SH-SY5Y (cell line): ENCODE measurements at regions not wholly inside any gene's neighbourhood (a gene's known extent, or its start where the extent isn't known, plus 50 kb on each side); places are given as distances from the start of the nearest gene placed in this dataset.

ENCODE experiments used
- GATA2 ChIP-seq: IDR thresholded peaks from 2 replicates; pipeline ENCODE4 v1.6.1; 2011; ENCODE audit warnings: mild to moderate bottlenecking, low read depth, low read length
- GATA3 ChIP-seq: IDR thresholded peaks from 2 replicates; pipeline ENCODE4 v1.6.1; 2011; ENCODE audit warnings: low read depth, mild to moderate bottlenecking, low read length, moderate library complexity

DNA sequence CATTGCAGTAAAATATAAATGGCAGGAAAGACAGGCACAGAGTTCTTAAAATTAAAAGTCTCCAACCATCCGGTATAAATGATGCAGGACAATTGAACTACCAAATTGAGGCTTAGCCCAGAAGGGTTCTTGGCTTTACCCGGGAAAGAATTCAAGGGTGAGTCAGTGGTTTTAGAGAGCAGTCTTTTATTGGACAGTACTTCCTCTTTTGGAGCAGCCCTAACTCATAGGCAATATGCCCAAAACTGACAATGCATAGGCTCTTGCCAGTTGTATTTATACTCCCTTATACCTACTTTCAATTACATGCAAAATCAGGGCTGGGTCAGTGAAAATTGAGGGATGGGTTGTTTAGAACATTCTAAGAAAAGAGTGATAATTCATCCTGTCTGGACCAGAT, 1628.9 kb upstream of the PRMT6 start:
- TF ChIP-seq GATA2 (no peak), GATA3 (no peak)
